Anterior cingulate cortex (tissue), 58 donors: ENCODE measurements at regions not wholly inside any gene's neighbourhood (a gene's known extent, or its start where the extent isn't known, plus 50 kb on each side); places are given as distances from the start of the nearest gene placed in this dataset.
"Not testable (repeated sequence)": the region's sequence is repeated elsewhere in the genome, so short reads cannot be mapped to it uniquely, and the experiment has no call there.

Experiments used
- DNase-seq, 58 donors: peaks; one replicate each; lab custom pipeline; 2025; lab: John Stamatoyannopoulos, UW

- DNase-seq, result peak in 1 of 58 donors; percentile 3
Measured at GRCh38 chr18:65214456-65214855, 536.4 kb upstream of the CDH7 start.

GRCh38 chr18:65206551-65207260 lies 544.1 kb upstream of the CDH7 start:
- no peak for DNase-seq

- DNase-seq, result no peak
Measured at GRCh38 chr18:65202091-65202490, 548.7 kb upstream of the CDH7 start.

GRCh38 chr18:65175681-65176080 lies 575.1 kb upstream of the CDH7 start:
- no peak for DNase-seq

GRCh38 chr18:65162086-65162485 lies 588.7 kb upstream of the CDH7 start:
- not testable (repeated sequence) for DNase-seq

- no peak for DNase-seq
Measured at GRCh38 chr18:65146482-65147021, 604.3 kb upstream of the CDH7 start.

GRCh38 chr18:65145312-65145711 lies 605.5 kb upstream of the CDH7 start:
- DNase-seq, result no peak

- no peak for DNase-seq
Measured at GRCh38 chr18:65133610-65134009, 617.2 kb upstream of the CDH7 start.

- no peak for DNase-seq
Measured at GRCh38 chr18:65124633-65125032, 626.2 kb upstream of the CDH7 start.

GRCh38 chr18:65103864-65104263 lies 646.9 kb upstream of the CDH7 start:
- no peak for DNase-seq

GRCh38 chr18:65093346-65093745 lies 657.5 kb upstream of the CDH7 start:
- DNase-seq, result peak in 16 of 58 donors; percentile 1 to 45 (median 8)

- peak in 2 of 58 donors; percentile 0 to 35 for DNase-seq
Measured at GRCh38 chr18:65091744-65092329, 659.0 kb upstream of the CDH7 start.

GRCh38 chr18:65082907-65083306 lies 667.9 kb upstream of the CDH7 start:
- DNase-seq, result no peak

- DNase-seq, result no peak
Measured at GRCh38 chr18:65081786-65082185, 669.0 kb upstream of the CDH7 start.

GRCh38 chr18:65073060-65073550 lies 677.7 kb upstream of the CDH7 start:
- DNase-seq, result no peak

GRCh38 chr18:65057439-65058083 lies 693.3 kb upstream of the CDH7 start:
- DNase-seq, result no peak

- DNase-seq, result no peak
Measured at GRCh38 chr18:65056575-65056974, 694.2 kb upstream of the CDH7 start.

- DNase-seq, result no peak
Measured at GRCh38 chr18:65049586-65049985, 701.2 kb upstream of the CDH7 start.

GRCh38 chr18:65039578-65039977 lies 711.2 kb upstream of the CDH7 start:
- no peak for DNase-seq

- DNase-seq, result no peak
Measured at GRCh38 chr18:65035701-65036100, 715.1 kb upstream of the CDH7 start.

GRCh38 chr18:65025756-65026155 lies 725.1 kb upstream of the CDH7 start:
- no peak for DNase-seq
